HepG2 (cell line): ENCODE measurements at regions not wholly inside any gene's neighbourhood (a gene's known extent, or its start where the extent isn't known, plus 50 kb on each side); places are given as distances from the start of the nearest gene placed in this dataset.

ENCODE experiments used
- ATAC-seq: fragments of 200-7000 bp; cut with Tn5 transposase; 3 replicates; pipeline ENCODE4 v1.9.1; 2020; ENCODE audit warnings: mild to moderate bottlenecking, moderate library complexity
- BruUV-seq: library from RNA; stranded (reverse); fragments of 400-500 nt; replicated peaks from 2 replicates; lab custom pipeline; 2021; lab: Mats Ljungman, UMichigan
- CTCF ChIA-PET: fragments of 300-600 bp; formaldehyde crosslinking; extraction: SDS; loops from one replicate; lab custom pipeline; 2021; ENCODE audit warnings: low total read pairs, inconsistent platforms, low intra/inter-chr PET ratio; lab: Yijun Ruan, JAX
- POLR2A ChIA-PET: fragments of 350-600 bp; sonication (Branson Sonifier 250); formaldehyde crosslinking; loops from one replicate; lab custom pipeline; 2020; ENCODE audit warnings: antibody characterized with exemption, inconsistent platforms; lab: Yijun Ruan, JAX
- DNase-seq: peaks from one replicate; pipeline ENCODE4 v3.0.0-alpha.2; 2015; ENCODE audit warnings: low spot score
- FAIRE-seq: peaks from 3 replicates; lab custom pipeline; 2011; peaks lifted over from hg19 to GRCh38; lab: Jason Lieb, UNC
- H2AFZ ChIP-seq: one replicate; pipeline ENCODE4 v1.6.1; 2011; ENCODE audit warnings: low read length, inconsistent platforms
- H3K27ac ChIP-seq: fragments of 300-600 bp; 3 replicates; pipeline ENCODE4 v1.8.0; 2011; ENCODE audit warnings: mixed run types, mild to moderate bottlenecking, mixed read lengths, low read length, inconsistent platforms; ENCODE audit not compliant: insufficient read depth; ENCODE audit errors: extremely low read length
- H3K27me3 ChIP-seq, 2 experiments: fragments of 200-600 bp in 1 of 2; 2 replicates in 1 of 2; 3 replicates in 1 of 2; pipeline versions ENCODE4 v1.6.0 to v1.8.0; 2011; ENCODE audit warnings: low read length in 2 of 2, mild to moderate bottlenecking in 2 of 2, moderate library complexity in 2 of 2, inconsistent platforms in 1 of 2; ENCODE audit not compliant: insufficient read depth in 2 of 2, control insufficient read depth in 1 of 2
- H3K36me3 ChIP-seq, 2 experiments: fragments of 200-600 bp in 1 of 2; replicated peaks in 1 of 2; 2 replicates in 1 of 2; 3 replicates in 1 of 2; pipeline versions ENCODE4 v1.5.1 to v1.8.0; 2011; ENCODE audit warnings: low read length in 2 of 2, inconsistent platforms in 1 of 2; ENCODE audit not compliant: insufficient read depth in 2 of 2, control insufficient read depth in 1 of 2
- H3K4me1 ChIP-seq: 2 replicates; pipeline ENCODE4 v1.5.1; 2012; ENCODE audit warnings: low read length, inconsistent platforms; ENCODE audit not compliant: insufficient read depth
- H3K4me2 ChIP-seq: 2 replicates; pipeline ENCODE4 v1.6.0; 2011; ENCODE audit warnings: low read depth, low read length, inconsistent platforms
- H3K4me3 ChIP-seq, 3 experiments: fragments of 200-600 bp in 1 of 3; sonication (generic), shearing (Covaris generic) in 1 of 3; replicated peaks in 1 of 3; 2 replicates each; pipeline ENCODE4 v1.5.1; 2011 to 2016; ENCODE audit warnings: low read length in 3 of 3, inconsistent platforms in 2 of 3, low read depth in 2 of 3, mild to moderate bottlenecking in 2 of 3, control low read depth in 1 of 3, mixed read lengths in 1 of 3; ENCODE audit not compliant: insufficient read depth in 1 of 3
- H3K79me2 ChIP-seq: one replicate; pipeline ENCODE4 v1.6.1; 2011; ENCODE audit warnings: low read length, inconsistent platforms; ENCODE audit not compliant: insufficient read depth
- H3K9ac ChIP-seq: 2 replicates; pipeline ENCODE4 v1.6.0; 2011; ENCODE audit warnings: mild to moderate bottlenecking, low read depth, low read length, inconsistent platforms; ENCODE audit not compliant: insufficient read depth
- H3K9me3 ChIP-seq: 2 replicates; pipeline ENCODE4 v1.5.1; 2012; ENCODE audit warnings: mild to moderate bottlenecking, low read length
- H4K20me1 ChIP-seq: 2 replicates; pipeline ENCODE4 v1.6.0; 2011; ENCODE audit warnings: inconsistent platforms, mild to moderate bottlenecking, low read length, moderate library complexity; ENCODE audit not compliant: insufficient read depth
- ATAD3A ChIP-seq: sonication (generic); formaldehyde crosslinking; IDR thresholded peaks from 2 replicates; pipeline ENCODE4 v1.4.0; 2020; ENCODE audit warnings: missing genetic modification reagents
- CEBPB ChIP-seq: IDR thresholded peaks from 2 replicates; pipeline ENCODE4 v1.6.1; 2011; ENCODE audit warnings: low read depth, low read length, improper control_type of control experiment, borderline replicate concordance
- MXD1 ChIP-seq: sonication (generic); formaldehyde crosslinking; IDR thresholded peaks from 2 replicates; pipeline ENCODE4 v1.4.0; 2020; ENCODE audit warnings: mild to moderate bottlenecking, missing genetic modification reagents
- RXRB ChIP-seq: IDR thresholded peaks from 2 replicates; pipeline ENCODE4 v1.6.1; 2016; ENCODE audit warnings: borderline replicate concordance, missing genetic modification reagents, missing compliant biosample characterization
- ZBTB3 ChIP-seq: sonication (generic); formaldehyde crosslinking; IDR thresholded peaks from 2 replicates; pipeline ENCODE4 v1.4.0; 2020; ENCODE audit warnings: low read depth, mild to moderate bottlenecking, moderate library complexity, missing genetic modification reagents, borderline replicate concordance
- ZNF317 ChIP-seq: sonication (generic); formaldehyde crosslinking; IDR thresholded peaks from 2 replicates; pipeline ENCODE4 v1.5.0; 2020; ENCODE audit warnings: mild to moderate bottlenecking, missing genetic modification reagents
- ZNF430 ChIP-seq: sonication (generic); formaldehyde crosslinking; IDR thresholded peaks from 2 replicates; pipeline ENCODE4 v1.9.0; 2021; ENCODE audit warnings: mild to moderate bottlenecking, missing genetic modification reagents
- WGBS: methylation state at CpG from one replicate; pipeline ENCODE4 v1.1.6; 2017; ENCODE audit warnings: low lambda C conversion rate; 5-methylcytosine and 5-hydroxymethylcytosine counted together
- in situ Hi-C: cut with HindIII; loops from 2 replicates; pipeline ENCODE4 v1.10.0; 2017; ENCODE audit warnings: low pct_unique_long_range_greater_than_20kb; ENCODE audit not compliant: extremely low pct_ligation_motif_present
- intact Hi-C: fragments of 100-400 bp; cut with micrococcal nuclease; formaldehyde crosslinking; loops from one replicate; pipeline ENCODE4 v1.10.0; 2022; ENCODE audit not compliant: unreplicated experiment
- TF ChIP-seq, protein P1 (sequence below): sonication (generic); formaldehyde crosslinking; IDR thresholded peaks from 2 replicates; pipeline ENCODE4 v1.8.1; 2022; ENCODE audit warnings: mild to moderate bottlenecking, missing genetic modification reagents

DNA sequence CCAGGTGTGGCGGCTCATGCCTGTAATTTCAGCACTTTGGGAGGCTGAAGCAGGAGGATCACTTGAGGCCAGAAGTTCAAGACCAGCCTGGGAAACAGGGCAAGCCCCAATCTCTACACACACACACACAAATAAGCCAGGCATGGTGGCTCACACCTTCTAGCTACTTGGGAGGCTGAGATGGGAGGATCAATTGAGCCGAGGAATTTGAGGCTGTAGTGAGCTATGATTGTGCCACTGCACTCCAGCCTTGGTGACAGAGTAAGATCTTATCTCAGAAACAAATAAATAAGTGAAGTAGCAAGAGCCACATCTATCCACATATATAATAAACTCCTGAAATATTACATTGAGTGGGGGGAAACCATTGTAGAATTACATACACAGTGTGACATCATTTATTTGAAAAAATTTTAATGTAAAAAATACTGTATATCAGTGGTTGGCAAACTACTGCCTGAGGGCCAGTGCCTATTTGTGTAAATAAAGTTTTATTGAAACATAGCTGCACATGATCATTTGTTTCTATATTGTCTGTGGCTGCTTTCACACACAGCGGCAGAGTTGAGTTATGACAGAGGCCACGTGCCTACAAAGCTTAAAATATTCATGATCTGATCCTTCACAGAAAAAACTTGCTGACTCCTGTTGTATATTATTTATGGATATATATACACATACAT lies 54.7 kb upstream of the ARHGEF7 start:
- Histone ChIP-seq H3K4me2 (no peak overlapping the region), H3K27ac (no peak overlapping the region), H2AFZ (no peak overlapping the region), H3K36me3 (no peaks in the 10 kb centered on the region), H3K79me2 (no peaks in the 10 kb centered on the region), H3K27me3 (peaks cover 2 to 17% of the 10 kb centered on the region in 2 experiments; a peak in 4 of 5 replicates), H4K20me1 (no peaks in the 10 kb centered on the region), H3K9me3 (no peaks in the 10 kb centered on the region), H3K4me3 (no peak overlapping the region), H3K9ac (no peak overlapping the region), H3K4me1 (no peaks in the 10 kb centered on the region)
- intact Hi-C loops (no loop called here), in situ Hi-C loops (loop anchor here (10.0 kb wide), 1 partner anchor 164 kb away; no protein-coding TSS in a partner anchor)
- WGBS = 19% methylated on average over 4 of the region's 4 CpGs
- TF ChIP-seq ATAD3A (CRISPR knock-in tag) (no peak), RXRB (no peak), ZNF430 (CRISPR knock-in tag) (no peak), ZNF317 (CRISPR knock-in tag) (no peak), MXD1 (CRISPR knock-in tag) (no peak), ZBTB3 (CRISPR knock-in tag) (no peak), CEBPB (no peak)
- TF ChIP-seq, protein P1, sequence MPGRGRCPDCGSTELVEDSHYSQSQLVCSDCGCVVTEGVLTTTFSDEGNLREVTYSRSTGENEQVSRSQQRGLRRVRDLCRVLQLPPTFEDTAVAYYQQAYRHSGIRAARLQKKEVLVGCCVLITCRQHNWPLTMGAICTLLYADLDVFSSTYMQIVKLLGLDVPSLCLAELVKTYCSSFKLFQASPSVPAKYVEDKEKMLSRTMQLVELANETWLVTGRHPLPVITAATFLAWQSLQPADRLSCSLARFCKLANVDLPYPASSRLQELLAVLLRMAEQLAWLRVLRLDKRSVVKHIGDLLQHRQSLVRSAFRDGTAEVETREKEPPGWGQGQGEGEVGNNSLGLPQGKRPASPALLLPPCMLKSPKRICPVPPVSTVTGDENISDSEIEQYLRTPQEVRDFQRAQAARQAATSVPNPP = no peak
- DNase-seq (no peak), FAIRE-seq (no peak), ATAC-seq (no peak)
- POLR2A ChIA-PET = no interaction called here
- BruUV-seq = no TSS peak
- CTCF ChIA-PET = no interaction called here
